ENCODE measurements at regions not wholly inside any gene's neighbourhood (a gene's known extent, or its start where the extent isn't known, plus 50 kb on each side); places are given as distances from the start of the nearest gene placed in this dataset.

DNA sequence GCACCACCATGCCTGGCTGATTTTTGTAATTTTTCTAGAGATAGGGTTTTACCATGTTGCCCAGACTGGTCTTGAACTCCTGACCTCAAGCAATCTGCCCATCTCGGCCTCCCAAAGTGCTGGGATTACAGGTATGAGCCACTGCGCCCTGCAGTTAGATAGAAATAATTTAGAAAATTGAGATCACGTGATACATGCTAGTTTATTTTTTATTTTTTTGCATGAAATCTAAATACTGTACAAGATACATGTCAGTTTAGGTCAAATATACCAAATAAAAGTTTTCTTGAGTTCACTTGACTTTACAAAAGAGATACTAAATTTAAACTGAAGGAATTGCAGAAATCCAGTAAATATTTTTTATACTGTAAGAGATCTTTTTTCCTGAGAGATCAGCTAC lies 304.2 kb downstream of the YTHDC2 start:
- TF ChIP-seq POLR2A (IDR thresholded peaks at IDR 0.05): no peak
- TF ChIP-seq, protein P1, sequence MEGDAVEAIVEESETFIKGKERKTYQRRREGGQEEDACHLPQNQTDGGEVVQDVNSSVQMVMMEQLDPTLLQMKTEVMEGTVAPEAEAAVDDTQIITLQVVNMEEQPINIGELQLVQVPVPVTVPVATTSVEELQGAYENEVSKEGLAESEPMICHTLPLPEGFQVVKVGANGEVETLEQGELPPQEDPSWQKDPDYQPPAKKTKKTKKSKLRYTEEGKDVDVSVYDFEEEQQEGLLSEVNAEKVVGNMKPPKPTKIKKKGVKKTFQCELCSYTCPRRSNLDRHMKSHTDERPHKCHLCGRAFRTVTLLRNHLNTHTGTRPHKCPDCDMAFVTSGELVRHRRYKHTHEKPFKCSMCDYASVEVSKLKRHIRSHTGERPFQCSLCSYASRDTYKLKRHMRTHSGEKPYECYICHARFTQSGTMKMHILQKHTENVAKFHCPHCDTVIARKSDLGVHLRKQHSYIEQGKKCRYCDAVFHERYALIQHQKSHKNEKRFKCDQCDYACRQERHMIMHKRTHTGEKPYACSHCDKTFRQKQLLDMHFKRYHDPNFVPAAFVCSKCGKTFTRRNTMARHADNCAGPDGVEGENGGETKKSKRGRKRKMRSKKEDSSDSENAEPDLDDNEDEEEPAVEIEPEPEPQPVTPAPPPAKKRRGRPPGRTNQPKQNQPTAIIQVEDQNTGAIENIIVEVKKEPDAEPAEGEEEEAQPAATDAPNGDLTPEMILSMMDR (IDR thresholded peaks at IDR 0.05): no peak

Data from tibial nerve (tissue), 3 donors.